Stimulated activated naive CD8-positive, alpha-beta T cell treated with anti-CD3 and anti-CD28 coated beads, Interleukin-15, amount 100 ng/mL, for 72 hours (primary cell): ENCODE measurements at regions not wholly inside any gene's neighbourhood (a gene's known extent, or its start where the extent isn't known, plus 50 kb on each side); places are given as distances from the start of the nearest gene placed in this dataset.

Experiments
- ATAC-seq: fragments of 150-1000 bp; cut with Tn5 transposase; 2 replicates; pipeline ENCODE4 v1.10.0; 2021; ENCODE audit warnings: mild to moderate bottlenecking, moderate library complexity
- DNase-seq, 2 donors: peaks; one replicate each; pipeline ENCODE4 v3.0.0; 2021 to 2022
- H3K27ac Mint-ChIP-seq, 2 donors: one replicate each; pipeline ENCODE4 v1.8.0; 2022; ENCODE audit warnings: mild to moderate bottlenecking in 2 of 2, mixed read lengths in 2 of 2, moderate library complexity in 2 of 2
- H3K27me3 Mint-ChIP-seq: one replicate; pipeline ENCODE4 v1.8.0; 2022; ENCODE audit warnings: mixed read lengths
- H3K4me1 Mint-ChIP-seq: one replicate; pipeline ENCODE4 v1.8.0; 2022; ENCODE audit warnings: mild to moderate bottlenecking, mixed read lengths
- H3K4me3 Mint-ChIP-seq, 2 donors: one replicate each; pipeline ENCODE4 v1.8.0; 2022; ENCODE audit warnings: mild to moderate bottlenecking in 2 of 2, mixed read lengths in 2 of 2, moderate library complexity in 1 of 2
- H3K9me3 Mint-ChIP-seq, 2 donors: one replicate each; pipeline ENCODE4 v1.8.0; 2022; ENCODE audit warnings: mixed read lengths in 2 of 2

GRCh38 chr10:78755063-78755701 lies 313.6 kb upstream of the ZMIZ1 start:
- peaks cover 34% of the 10 kb centered on the region for H3K27me3 Mint-ChIP-seq
- no peak overlapping the region for H3K4me3 Mint-ChIP-seq
- no peaks in the 10 kb centered on the region for H3K9me3 Mint-ChIP-seq
- peaks cover 13% of the 10 kb centered on the region for H3K4me1 Mint-ChIP-seq
- H3K27ac Mint-ChIP-seq: no peak overlapping the region
- ATAC-seq (no peak), DNase-seq (no peak)

GRCh38 chr10:78755877-78756455 lies 312.8 kb upstream of the ZMIZ1 start:
- DNase-seq: no peak
- H3K4me1 Mint-ChIP-seq: peaks cover 13% of the 10 kb centered on the region
- ATAC-seq: no peak
- peaks cover 34% of the 10 kb centered on the region for H3K27me3 Mint-ChIP-seq
- no peak overlapping the region for H3K4me3 Mint-ChIP-seq
- H3K9me3 Mint-ChIP-seq: no peaks in the 10 kb centered on the region
- no peak overlapping the region for H3K27ac Mint-ChIP-seq

GRCh38 chr10:78756604-78757343 lies 312.0 kb upstream of the ZMIZ1 start:
- H3K27ac Mint-ChIP-seq: peak overlapping the region in 1 of 2 donors; percentile 22
- H3K27me3 Mint-ChIP-seq: peaks cover 28% of the 10 kb centered on the region
- ATAC-seq: peak; percentile 49
- peak overlapping the region in 1 of 2 donors; percentile 14 for H3K4me3 Mint-ChIP-seq
- DNase-seq: peak in 1 of 2 donors; percentile 16
- no peaks in the 10 kb centered on the region for H3K9me3 Mint-ChIP-seq
- peaks cover 13% of the 10 kb centered on the region for H3K4me1 Mint-ChIP-seq

- peaks cover 13% of the 10 kb centered on the region for H3K4me1 Mint-ChIP-seq
- H3K9me3 Mint-ChIP-seq: no peaks in the 10 kb centered on the region
- DNase-seq (no peak), ATAC-seq (no peak)
- H3K27ac Mint-ChIP-seq: no peak overlapping the region
- peaks cover 22% of the 10 kb centered on the region for H3K27me3 Mint-ChIP-seq
- no peak overlapping the region for H3K4me3 Mint-ChIP-seq
These were observed 311.3 kb upstream of the ZMIZ1 start for GRCh38 chr10:78757344-78757925.

GRCh38 chr10:78758176-78758575 lies 310.6 kb upstream of the ZMIZ1 start:
- ATAC-seq (no peak), DNase-seq (no peak)
- H3K4me1 Mint-ChIP-seq: peaks cover 18% of the 10 kb centered on the region
- no peaks in the 10 kb centered on the region for H3K9me3 Mint-ChIP-seq
- peak overlapping the region in 1 of 2 donors; percentile 35 for H3K27ac Mint-ChIP-seq
- no peak overlapping the region for H3K4me3 Mint-ChIP-seq
- H3K27me3 Mint-ChIP-seq: peaks cover 14% of the 10 kb centered on the region

GRCh38 chr10:78759456-78760120 lies 309.2 kb upstream of the ZMIZ1 start:
- Mint-ChIP-seq H3K27ac (no peak overlapping the region), H3K27me3 (no peaks in the 10 kb centered on the region), H3K4me3 (no peak overlapping the region), H3K4me1 (peaks cover 32% of the 10 kb centered on the region), H3K9me3 (no peaks in the 10 kb centered on the region)
- DNase-seq: no peak
- ATAC-seq: no peak

- no peak overlapping the region for H3K4me3 Mint-ChIP-seq
- DNase-seq: no peak
- no peaks in the 10 kb centered on the region for H3K9me3 Mint-ChIP-seq
- H3K4me1 Mint-ChIP-seq: peaks cover 39% of the 10 kb centered on the region
- no peaks in the 10 kb centered on the region for H3K27me3 Mint-ChIP-seq
- no peak for ATAC-seq
- H3K27ac Mint-ChIP-seq: peak overlapping the region in 1 of 2 donors; percentile 81
These were observed 308.1 kb upstream of the ZMIZ1 start for GRCh38 chr10:78760463-78761310.

GRCh38 chr10:78761311-78761781 lies 307.4 kb upstream of the ZMIZ1 start:
- DNase-seq (no peak), ATAC-seq (no peak)
- Mint-ChIP-seq H3K4me1 (peaks cover 34% of the 10 kb centered on the region), H3K27me3 (no peaks in the 10 kb centered on the region), H3K9me3 (no peaks in the 10 kb centered on the region), H3K4me3 (no peak overlapping the region), H3K27ac (peak overlapping the region in 1 of 2 donors; percentile 81)

- Mint-ChIP-seq H3K4me1 (peaks cover 28% of the 10 kb centered on the region), H3K27ac (no peak overlapping the region), H3K9me3 (no peaks in the 10 kb centered on the region), H3K4me3 (no peak overlapping the region), H3K27me3 (no peaks in the 10 kb centered on the region)
- ATAC-seq (no peak), DNase-seq (no peak)
These were observed 306.6 kb upstream of the ZMIZ1 start for GRCh38 chr10:78762086-78762630.

GRCh38 chr10:78763234-78763633 lies 305.5 kb upstream of the ZMIZ1 start:
- H3K4me1 Mint-ChIP-seq: peaks cover 26% of the 10 kb centered on the region
- H3K4me3 Mint-ChIP-seq: peak overlapping the region in 1 of 2 donors; percentile 30
- H3K27me3 Mint-ChIP-seq: no peaks in the 10 kb centered on the region
- no peak for DNase-seq
- H3K27ac Mint-ChIP-seq: peak overlapping the region; percentile 90 to 93
- H3K9me3 Mint-ChIP-seq: no peaks in the 10 kb centered on the region
- no peak for ATAC-seq

GRCh38 chr10:78763651-78764395 lies 304.9 kb upstream of the ZMIZ1 start:
- ATAC-seq: peak; percentile 84
- Mint-ChIP-seq H3K27ac (peak overlapping the region; percentile 90 to 93), H3K27me3 (no peaks in the 10 kb centered on the region), H3K4me1 (peaks cover 26% of the 10 kb centered on the region), H3K4me3 (peak overlapping the region; percentile 14 to 30), H3K9me3 (no peaks in the 10 kb centered on the region)
- DNase-seq: peak; percentile 27 to 66

GRCh38 chr10:78764436-78764835 lies 304.3 kb upstream of the ZMIZ1 start:
- Mint-ChIP-seq H3K9me3 (no peaks in the 10 kb centered on the region), H3K4me1 (peaks cover 26% of the 10 kb centered on the region), H3K27ac (peak overlapping the region; percentile 90 to 93), H3K4me3 (peak overlapping the region in 1 of 2 donors; percentile 12), H3K27me3 (no peaks in the 10 kb centered on the region)
- DNase-seq (no peak), ATAC-seq (no peak)

- DNase-seq (no peak), ATAC-seq (no peak)
- Mint-ChIP-seq H3K9me3 (no peaks in the 10 kb centered on the region), H3K4me1 (peaks cover 26% of the 10 kb centered on the region), H3K4me3 (no peak overlapping the region), H3K27me3 (no peaks in the 10 kb centered on the region), H3K27ac (peak overlapping the region; percentile 21 to 58)
These were observed 303.8 kb upstream of the ZMIZ1 start for GRCh38 chr10:78764846-78765430.
